ENCODE measurements at regions not wholly inside any gene's neighbourhood (a gene's known extent, or its start where the extent isn't known, plus 50 kb on each side); places are given as distances from the start of the nearest gene placed in this dataset.

DNA sequence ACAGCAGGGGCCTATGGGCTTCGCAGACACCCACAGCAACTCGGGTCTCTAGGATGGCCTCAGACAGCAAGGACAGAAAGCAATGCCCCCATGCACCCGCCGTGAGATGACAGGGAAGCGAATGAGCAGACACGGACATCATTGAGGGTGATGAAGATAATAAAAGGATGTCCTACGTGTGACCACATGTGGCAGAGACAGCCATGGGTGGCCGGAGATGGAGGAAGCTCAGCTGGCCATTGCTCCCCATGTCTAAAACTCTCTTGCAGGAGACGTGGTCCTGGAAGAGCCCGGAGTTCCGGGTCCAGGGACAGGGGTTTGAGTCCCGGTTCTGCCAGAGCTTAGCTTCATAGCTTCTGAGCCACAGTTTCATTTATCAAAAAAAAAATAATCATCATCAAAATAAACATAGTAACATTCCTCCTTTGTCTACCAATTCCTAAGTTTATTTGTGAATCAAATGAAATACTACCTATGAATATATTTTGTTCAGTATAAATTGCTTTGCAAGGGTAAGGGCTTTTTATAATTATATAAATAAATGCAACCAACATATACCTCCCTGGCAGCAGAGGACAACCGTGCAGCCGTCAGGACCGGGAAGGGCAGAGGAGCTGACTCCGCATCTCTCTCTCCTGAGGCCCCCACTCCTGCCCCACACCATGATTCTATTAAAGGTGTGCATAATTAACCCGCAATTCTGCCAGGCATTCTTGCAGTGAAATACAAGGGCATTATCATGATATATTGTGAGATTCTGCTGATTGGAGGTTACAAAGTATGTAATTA is 401.4 kb upstream of the MYT1L start:
- TF ChIP-seq, protein P1, sequence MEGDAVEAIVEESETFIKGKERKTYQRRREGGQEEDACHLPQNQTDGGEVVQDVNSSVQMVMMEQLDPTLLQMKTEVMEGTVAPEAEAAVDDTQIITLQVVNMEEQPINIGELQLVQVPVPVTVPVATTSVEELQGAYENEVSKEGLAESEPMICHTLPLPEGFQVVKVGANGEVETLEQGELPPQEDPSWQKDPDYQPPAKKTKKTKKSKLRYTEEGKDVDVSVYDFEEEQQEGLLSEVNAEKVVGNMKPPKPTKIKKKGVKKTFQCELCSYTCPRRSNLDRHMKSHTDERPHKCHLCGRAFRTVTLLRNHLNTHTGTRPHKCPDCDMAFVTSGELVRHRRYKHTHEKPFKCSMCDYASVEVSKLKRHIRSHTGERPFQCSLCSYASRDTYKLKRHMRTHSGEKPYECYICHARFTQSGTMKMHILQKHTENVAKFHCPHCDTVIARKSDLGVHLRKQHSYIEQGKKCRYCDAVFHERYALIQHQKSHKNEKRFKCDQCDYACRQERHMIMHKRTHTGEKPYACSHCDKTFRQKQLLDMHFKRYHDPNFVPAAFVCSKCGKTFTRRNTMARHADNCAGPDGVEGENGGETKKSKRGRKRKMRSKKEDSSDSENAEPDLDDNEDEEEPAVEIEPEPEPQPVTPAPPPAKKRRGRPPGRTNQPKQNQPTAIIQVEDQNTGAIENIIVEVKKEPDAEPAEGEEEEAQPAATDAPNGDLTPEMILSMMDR (conservative IDR thresholded peaks at IDR 0.05) = no peak
- no peak for TF ChIP-seq EZH2 (IDR thresholded peaks at IDR 0.05; ENCODE audit: low read depth)

Measured in PC-9 (cell line).